Kasumi-1 (cell line): ENCODE measurements at regions not wholly inside any gene's neighbourhood (a gene's known extent, or its start where the extent isn't known, plus 50 kb on each side); places are given as distances from the start of the nearest gene placed in this dataset.

Source experiments
- DNase-seq, 2 experiments: peaks; one replicate each; lab custom pipeline; 2025; lab: John Stamatoyannopoulos, UW

DNA sequence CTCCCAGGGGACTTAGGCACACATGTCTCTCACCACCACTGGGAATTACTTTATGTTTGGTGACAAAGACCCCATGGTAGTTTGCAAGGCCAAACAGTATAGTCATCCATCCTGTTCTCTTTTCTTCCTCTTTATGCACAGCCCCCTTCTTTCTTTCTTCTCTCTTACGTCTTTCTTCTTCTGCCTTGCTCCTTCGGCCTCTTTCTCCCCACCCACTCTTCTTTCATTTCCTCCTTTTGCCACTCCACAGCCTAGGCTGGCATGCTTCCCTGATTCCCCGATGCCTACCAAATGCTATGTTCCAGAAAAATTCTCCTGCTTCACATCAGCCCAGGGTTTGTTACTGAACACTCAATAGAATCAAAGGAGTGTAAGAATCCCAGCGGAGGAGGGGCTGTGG is 62.4 kb upstream of the MKLN1 start:
- no peak for DNase-seq

DNA sequence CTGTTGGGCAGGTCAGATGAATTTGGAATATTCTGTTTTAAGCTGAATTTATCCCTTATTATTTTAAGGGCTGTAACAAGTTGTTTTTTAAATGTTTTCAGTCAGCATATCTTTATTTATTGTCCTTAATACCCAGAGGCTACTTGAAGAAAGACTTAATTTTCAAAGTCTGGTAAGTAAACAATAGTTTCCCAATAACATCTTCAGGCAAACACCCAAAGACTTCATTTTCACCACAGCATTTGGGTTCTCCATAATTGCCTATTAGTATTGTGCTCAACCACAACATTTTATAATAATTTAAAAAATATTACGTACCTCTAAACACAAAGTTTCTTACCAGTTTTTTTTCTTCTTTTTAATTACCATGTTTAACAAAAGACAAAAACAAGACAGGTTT is 60.0 kb upstream of the MKLN1 start:
- DNase-seq, result no peak

DNA sequence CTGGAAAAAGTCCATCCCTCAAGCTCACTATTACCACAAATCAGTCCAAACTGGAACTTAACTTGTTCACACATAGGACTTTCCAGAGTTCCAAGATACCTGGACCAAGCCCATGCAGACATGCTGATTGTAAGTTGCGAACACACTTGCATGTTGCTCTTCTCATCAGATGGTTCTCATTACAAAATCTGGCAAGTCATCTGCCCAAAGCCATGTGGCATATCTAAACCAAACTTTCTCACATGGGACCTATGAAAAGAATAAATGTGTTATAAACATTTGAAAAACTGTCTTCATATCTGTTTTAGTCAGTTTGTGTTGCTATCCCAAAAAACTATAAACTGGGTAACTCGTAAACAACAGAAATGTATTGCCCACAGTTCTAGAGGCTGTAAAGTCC is 58.8 kb upstream of the MKLN1 start:
- DNase-seq, result no peak

DNA sequence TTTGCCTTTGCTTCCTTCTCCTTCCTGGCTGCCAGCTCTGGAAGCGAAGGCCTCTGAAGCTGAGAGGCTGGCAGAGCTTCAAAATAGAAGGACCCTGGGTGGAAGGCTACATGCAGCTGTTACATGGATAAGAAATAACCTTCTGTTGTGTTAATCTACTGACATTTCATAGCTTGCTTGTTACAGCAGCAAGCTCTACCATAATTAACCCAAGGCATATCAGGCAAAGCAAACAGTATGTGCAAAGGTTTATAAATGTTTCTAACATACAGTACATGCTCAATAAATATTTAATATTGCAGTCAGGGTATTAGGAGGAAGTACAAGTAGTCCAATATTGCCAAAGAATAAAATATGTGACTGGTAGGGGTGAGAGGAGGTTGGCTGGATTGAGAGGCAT is 55.6 kb upstream of the MKLN1 start:
- no peak for DNase-seq

DNA sequence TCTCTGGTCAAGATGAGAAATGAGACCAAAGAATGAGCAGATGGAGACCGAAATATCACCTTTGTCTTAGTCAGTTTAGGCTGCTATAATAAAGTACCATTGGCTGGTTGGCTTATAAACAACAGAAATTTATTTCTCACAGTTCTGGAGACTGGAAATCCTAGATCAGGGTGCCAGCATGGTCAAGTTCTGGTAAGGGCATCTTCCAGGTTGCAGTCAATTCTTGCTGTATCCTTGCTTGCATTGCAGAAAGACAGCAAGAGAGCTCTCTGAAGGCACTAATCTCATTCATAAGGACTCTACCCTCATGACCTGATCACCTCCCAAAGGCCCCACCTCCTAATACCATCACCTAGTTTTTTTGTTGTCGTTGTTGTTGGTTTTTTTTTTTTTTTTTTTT is 52.7 kb upstream of the MKLN1 start:
- no peak for DNase-seq

DNA sequence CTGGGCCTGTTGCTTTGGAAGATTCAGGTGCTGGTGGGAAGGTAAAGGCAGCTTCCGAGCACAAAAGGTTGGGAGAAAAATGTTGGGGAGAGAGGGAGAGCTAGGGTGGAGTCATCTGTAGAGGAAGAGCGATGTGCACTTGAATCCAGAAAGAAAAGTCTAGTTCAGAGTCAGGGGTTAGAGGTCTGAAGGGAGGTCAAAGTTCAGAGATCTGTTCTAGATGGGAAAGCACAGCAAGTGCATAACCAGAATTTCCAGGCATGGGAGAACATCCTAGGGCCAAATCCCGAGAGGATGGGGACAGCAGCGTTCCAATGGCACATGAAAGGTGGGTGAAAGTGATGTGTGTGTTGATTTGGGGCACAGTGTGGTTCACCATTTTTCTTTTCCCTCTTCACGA is 51.5 kb upstream of the MKLN1 start:
- no peak for DNase-seq

DNA sequence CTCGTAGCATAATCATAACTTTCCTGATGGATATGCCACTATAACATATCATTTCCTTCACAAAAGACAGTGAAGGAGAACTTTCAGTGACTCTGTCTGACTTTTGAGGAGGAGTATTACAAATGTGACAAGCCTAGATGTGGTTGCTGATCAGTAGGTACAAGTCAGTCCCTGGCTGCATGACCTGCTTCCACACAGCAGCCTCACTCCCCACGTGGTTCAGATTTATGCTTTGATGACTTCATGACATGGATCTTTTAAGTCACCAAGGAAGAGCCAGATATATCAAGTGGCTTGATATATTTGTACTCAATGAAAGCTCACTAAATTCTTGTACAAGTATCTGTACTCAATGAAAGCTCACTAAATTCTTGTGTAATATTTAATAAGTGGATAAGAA is 50.9 kb upstream of the MKLN1 start:
- no peak for DNase-seq
